Endothelial cell of umbilical vein (primary cell): ENCODE measurements at regions not wholly inside any gene's neighbourhood (a gene's known extent, or its start where the extent isn't known, plus 50 kb on each side); places are given as distances from the start of the nearest gene placed in this dataset.

Experiments
- EZH2 ChIP-seq: IDR thresholded peaks from 2 replicates; pipeline ENCODE4 v1.6.1; 2012; ENCODE audit warnings: borderline replicate concordance, low read depth, mild to moderate bottlenecking, moderate library complexity, low read length, inconsistent platforms; ENCODE audit not compliant: severe bottlenecking
- POLR2A ChIP-seq: IDR thresholded peaks from 2 replicates; pipeline ENCODE4 v1.6.1; 2012; ENCODE audit warnings: low read depth, mild to moderate bottlenecking, control low read depth, low read length
- POLR2AphosphoS5 ChIP-seq: IDR thresholded peaks from 2 replicates; pipeline ENCODE4 v1.6.1; 2012; ENCODE audit warnings: low read depth, mild to moderate bottlenecking, control low read depth, low read length, moderate library complexity; ENCODE audit not compliant: insufficient read depth
- TF ChIP-seq, protein P1 (sequence below): IDR thresholded peaks from 2 replicates; pipeline ENCODE4 v1.6.1; 2011; ENCODE audit not compliant: insufficient read depth, insufficient read length
- TF ChIP-seq, protein P2 (sequence below), 2 donors: IDR thresholded peaks; 1 replicate in 1 of 2; 2 replicates in 1 of 2; pipeline ENCODE4 v1.5.1; 2011; ENCODE audit warnings: low read length in 2 of 2, mild to moderate bottlenecking in 2 of 2, moderate library complexity in 2 of 2, control low read depth in 1 of 2, inconsistent platforms in 1 of 2, low read depth in 1 of 2; ENCODE audit not compliant: insufficient read depth in 1 of 2; ENCODE audit errors: extremely low read depth in 1 of 2

DNA sequence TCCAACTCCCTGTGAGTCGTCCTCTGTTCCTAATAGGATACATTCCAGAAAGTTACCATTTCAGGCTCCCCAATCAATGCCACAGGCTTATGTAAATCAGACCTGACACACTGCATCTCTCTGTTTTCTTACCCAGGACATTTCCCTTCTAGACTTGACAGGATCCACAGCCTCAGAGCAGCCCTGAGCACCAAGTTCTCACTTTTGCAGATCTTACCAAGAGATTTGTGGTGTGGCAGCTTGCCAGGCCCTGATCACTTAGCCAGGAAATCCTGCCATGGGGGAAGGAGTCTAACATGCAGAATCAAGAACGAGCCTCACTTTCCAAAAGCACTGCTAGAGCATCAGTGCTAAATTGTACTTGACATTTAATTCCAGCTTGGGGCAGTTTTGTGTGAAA, 202.9 kb downstream of the TBX15 start:
- TF ChIP-seq, protein P1, sequence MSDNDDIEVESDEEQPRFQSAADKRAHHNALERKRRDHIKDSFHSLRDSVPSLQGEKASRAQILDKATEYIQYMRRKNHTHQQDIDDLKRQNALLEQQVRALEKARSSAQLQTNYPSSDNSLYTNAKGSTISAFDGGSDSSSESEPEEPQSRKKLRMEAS: no peak
- TF ChIP-seq, protein P2, sequence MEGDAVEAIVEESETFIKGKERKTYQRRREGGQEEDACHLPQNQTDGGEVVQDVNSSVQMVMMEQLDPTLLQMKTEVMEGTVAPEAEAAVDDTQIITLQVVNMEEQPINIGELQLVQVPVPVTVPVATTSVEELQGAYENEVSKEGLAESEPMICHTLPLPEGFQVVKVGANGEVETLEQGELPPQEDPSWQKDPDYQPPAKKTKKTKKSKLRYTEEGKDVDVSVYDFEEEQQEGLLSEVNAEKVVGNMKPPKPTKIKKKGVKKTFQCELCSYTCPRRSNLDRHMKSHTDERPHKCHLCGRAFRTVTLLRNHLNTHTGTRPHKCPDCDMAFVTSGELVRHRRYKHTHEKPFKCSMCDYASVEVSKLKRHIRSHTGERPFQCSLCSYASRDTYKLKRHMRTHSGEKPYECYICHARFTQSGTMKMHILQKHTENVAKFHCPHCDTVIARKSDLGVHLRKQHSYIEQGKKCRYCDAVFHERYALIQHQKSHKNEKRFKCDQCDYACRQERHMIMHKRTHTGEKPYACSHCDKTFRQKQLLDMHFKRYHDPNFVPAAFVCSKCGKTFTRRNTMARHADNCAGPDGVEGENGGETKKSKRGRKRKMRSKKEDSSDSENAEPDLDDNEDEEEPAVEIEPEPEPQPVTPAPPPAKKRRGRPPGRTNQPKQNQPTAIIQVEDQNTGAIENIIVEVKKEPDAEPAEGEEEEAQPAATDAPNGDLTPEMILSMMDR (IDR thresholded peaks at IDR 0.05; ENCODE audit: extremely low read depth in 1 of 2, insufficient read depth in 1 of 2, low read depth in 1 of 2, low read length in 2 of 2): no peak
- TF ChIP-seq EZH2 (no peak), POLR2A (no peak), POLR2AphosphoS5 (no peak)
